Natural killer cell (primary cell): ENCODE measurements at regions not wholly inside any gene's neighbourhood (a gene's known extent, or its start where the extent isn't known, plus 50 kb on each side); places are given as distances from the start of the nearest gene placed in this dataset.

ENCODE experiments used
- ATAC-seq, 3 donors: fragments of 150-1000 bp in 2 of 3; fragments of 200-7000 bp in 1 of 3; cut with Tn5 transposase; 1 replicate in 1 of 3; 2 replicates in 2 of 3; pipeline ENCODE4 v1.10.0; 2021; ENCODE audit warnings: mild to moderate bottlenecking in 2 of 3, moderate library complexity in 2 of 3
- DNase-seq, 2 donors: peaks; one replicate each; pipeline versions ENCODE4 v3.0.0 to v3.0.0-alpha.2; 2013 to 2021; ENCODE audit warnings: mixed read lengths in 1 of 2
- H3K27ac ChIP-seq: one replicate; pipeline ENCODE4 v1.5.1; 2013; ENCODE audit warnings: mild to moderate bottlenecking, low read length
- H3K27me3 ChIP-seq: one replicate; pipeline ENCODE4 v1.6.1; 2013; ENCODE audit warnings: low read length; ENCODE audit not compliant: control insufficient read depth, insufficient read depth
- H3K36me3 ChIP-seq: one replicate; pipeline ENCODE4 v1.6.1; 2013; ENCODE audit warnings: low read length; ENCODE audit not compliant: control insufficient read depth, insufficient read depth
- H3K4me1 ChIP-seq: one replicate; pipeline ENCODE4 v1.6.1; 2013; ENCODE audit warnings: low read length; ENCODE audit not compliant: control insufficient read depth, insufficient read depth
- H3K4me3 ChIP-seq: one replicate; pipeline ENCODE4 v1.5.1; 2013; ENCODE audit warnings: low read length
- H3K9me3 ChIP-seq: one replicate; pipeline ENCODE4 v1.6.1; 2013; ENCODE audit warnings: low read length; ENCODE audit not compliant: control insufficient read depth, insufficient read depth
- H3K27ac Mint-ChIP-seq, 2 donors: one replicate each; pipeline ENCODE4 v1.8.0; 2022; ENCODE audit warnings: mild to moderate bottlenecking in 2 of 2, mixed read lengths in 2 of 2, moderate library complexity in 1 of 2
- H3K27me3 Mint-ChIP-seq, 2 donors: one replicate each; pipeline ENCODE4 v1.8.0; 2022; ENCODE audit warnings: low read depth in 2 of 2, mixed read lengths in 2 of 2
- H3K36me3 Mint-ChIP-seq: one replicate; pipeline ENCODE4 v1.8.0; 2022; ENCODE audit warnings: mixed read lengths
- H3K4me1 Mint-ChIP-seq, 2 donors: one replicate each; pipeline ENCODE4 v1.8.0; 2022; ENCODE audit warnings: mixed read lengths in 2 of 2
- H3K4me3 Mint-ChIP-seq: one replicate; pipeline ENCODE4 v1.8.0; 2022; ENCODE audit warnings: mild to moderate bottlenecking, moderate library complexity, mixed read lengths
- H3K9me3 Mint-ChIP-seq, 2 donors: one replicate each; pipeline ENCODE4 v1.8.0; 2022; ENCODE audit warnings: mixed read lengths in 2 of 2
- CTCF ChIP-seq: fragments of 200-600 bp; IDR thresholded peaks from one replicate; pipeline ENCODE4 v1.8.0; 2022; ENCODE audit warnings: antibody characterized with exemption
- WGBS: methylation state at CpG from one replicate; pipeline ENCODE4 v1.1.7; 2013; ENCODE audit warnings: missing lambda C conversion rate; ENCODE audit not compliant: insufficient coverage; 5-methylcytosine and 5-hydroxymethylcytosine counted together
- intact Hi-C: fragments of 100-400 bp; cut with micrococcal nuclease; formaldehyde crosslinking; loops from one replicate; pipeline ENCODE4 v1.14.2; 2022

GRCh38 chr21:20083925-20084324, 914.3 kb upstream of the NCAM2 start:
- no peak overlapping the region for H3K4me3 ChIP-seq
- intact Hi-C loops, result no loop called here
- no peak overlapping the region for H3K27ac ChIP-seq
- peaks cover 0 to 4% of the 10 kb centered on the region in 2 donors for H3K9me3 Mint-ChIP-seq
- no peaks in the 10 kb centered on the region for H3K4me1 Mint-ChIP-seq
- no peaks in the 10 kb centered on the region for H3K27me3 Mint-ChIP-seq
- no peaks in the 10 kb centered on the region for H3K27me3 ChIP-seq
- H3K4me3 Mint-ChIP-seq, result no peak overlapping the region
- DNase-seq, result no peak
- no peaks in the 10 kb centered on the region for H3K9me3 ChIP-seq
- H3K36me3 Mint-ChIP-seq, result no peaks in the 10 kb centered on the region
- ATAC-seq, result no peak
- no peak overlapping the region for H3K27ac Mint-ChIP-seq
- no peaks in the 10 kb centered on the region for H3K36me3 ChIP-seq
- no peaks in the 10 kb centered on the region for H3K4me1 ChIP-seq
- TF ChIP-seq CTCF, result no peak

- Histone ChIP-seq H3K27me3 (no peaks in the 10 kb centered on the region), H3K36me3 (no peaks in the 10 kb centered on the region), H3K4me3 (no peak overlapping the region), H3K4me1 (no peaks in the 10 kb centered on the region), H3K27ac (no peak overlapping the region), H3K9me3 (no peaks in the 10 kb centered on the region)
- H3K9me3 Mint-ChIP-seq, result peaks cover 2 to 4% of the 10 kb centered on the region in 2 donors
- H3K4me3 Mint-ChIP-seq, result no peak overlapping the region
- no peak overlapping the region for H3K27ac Mint-ChIP-seq
- no peaks in the 10 kb centered on the region for H3K36me3 Mint-ChIP-seq
- H3K4me1 Mint-ChIP-seq, result no peaks in the 10 kb centered on the region
- WGBS, result 91% methylated on average over 1 of the region's 3 CpGs
- no peaks in the 10 kb centered on the region for H3K27me3 Mint-ChIP-seq
- DNase-seq (no peak), ATAC-seq (no peak)
- intact Hi-C loops, result no loop called here
- TF ChIP-seq CTCF, result no peak
These were observed 911.7 kb upstream of the NCAM2 start for GRCh38 chr21:20086508-20086907.

- DNase-seq, result no peak
- Histone ChIP-seq H3K27ac (no peak overlapping the region), H3K4me3 (no peak overlapping the region), H3K36me3 (no peaks in the 10 kb centered on the region), H3K4me1 (no peaks in the 10 kb centered on the region), H3K27me3 (no peaks in the 10 kb centered on the region), H3K9me3 (no peaks in the 10 kb centered on the region)
- H3K4me1 Mint-ChIP-seq, result peaks cover 0 to 4% of the 10 kb centered on the region in 2 donors
- no peak overlapping the region for H3K4me3 Mint-ChIP-seq
- H3K27me3 Mint-ChIP-seq, result no peaks in the 10 kb centered on the region
- WGBS, result 80% methylated on average over 1 of the region's 2 CpGs
- no peak for TF ChIP-seq CTCF
- intact Hi-C loops, result no loop called here
- H3K36me3 Mint-ChIP-seq, result no peaks in the 10 kb centered on the region
- H3K27ac Mint-ChIP-seq, result no peak overlapping the region
- ATAC-seq, result no peak
- H3K9me3 Mint-ChIP-seq, result peaks cover 3 to 8% of the 10 kb centered on the region in 2 donors
These were observed 891.8 kb upstream of the NCAM2 start for GRCh38 chr21:20106368-20106767.

- ATAC-seq, result no peak
- Mint-ChIP-seq H3K36me3 (no peaks in the 10 kb centered on the region), H3K27ac (no peak overlapping the region), H3K4me1 (peaks cover 0 to 4% of the 10 kb centered on the region in 2 donors), H3K27me3 (no peaks in the 10 kb centered on the region), H3K4me3 (no peak overlapping the region), H3K9me3 (peaks cover 3 to 8% of the 10 kb centered on the region in 2 donors)
- DNase-seq, result no peak
- TF ChIP-seq CTCF, result no peak
- intact Hi-C loops, result no loop called here
- H3K27me3 ChIP-seq, result no peaks in the 10 kb centered on the region
- H3K4me1 ChIP-seq, result no peaks in the 10 kb centered on the region
- H3K27ac ChIP-seq, result no peak overlapping the region
- no peak overlapping the region for H3K4me3 ChIP-seq
- 36% methylated on average over 1 of the region's 1 CpG for WGBS
- no peaks in the 10 kb centered on the region for H3K36me3 ChIP-seq
- no peaks in the 10 kb centered on the region for H3K9me3 ChIP-seq
These were observed 890.2 kb upstream of the NCAM2 start for GRCh38 chr21:20108016-20108415.
